ENCODE measurements at regions not wholly inside any gene's neighbourhood (a gene's known extent, or its start where the extent isn't known, plus 50 kb on each side); places are given as distances from the start of the nearest gene placed in this dataset.
"Not testable (repeated sequence)": the region's sequence is repeated elsewhere in the genome, so short reads cannot be mapped to it uniquely, and the experiment has no call there.

GRCh38 chr14:43369710-43370564 is 1137.1 kb downstream of the FSCB start:
- no peak for DNase-seq

GRCh38 chr14:43362586-43362985 is 1144.5 kb downstream of the FSCB start:
- no peak for DNase-seq

DNA sequence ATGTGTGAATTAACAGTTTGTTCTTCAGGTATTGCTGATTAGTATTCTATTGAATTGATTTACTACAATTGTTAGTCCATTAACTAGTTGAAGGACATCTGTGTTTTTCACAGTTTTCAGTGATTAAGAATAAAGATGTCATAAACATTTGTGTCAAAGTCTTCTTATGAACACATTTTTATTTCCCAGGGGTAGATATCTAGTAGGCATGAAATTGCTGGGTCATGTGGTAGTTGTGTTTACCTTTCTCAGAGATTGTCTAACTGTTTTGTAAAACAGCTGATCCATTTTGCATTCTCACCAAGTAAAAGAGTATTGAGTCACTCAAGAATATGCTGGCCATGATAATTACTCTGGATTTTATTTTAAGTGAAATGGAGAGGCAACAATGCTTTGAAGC is 1145.3 kb downstream of the FSCB start:
- DNase-seq, result no peak

- no peak for DNase-seq
Measured at GRCh38 chr14:43360239-43360638, 1146.8 kb downstream of the FSCB start.

- DNase-seq, result no peak
Measured at GRCh38 chr14:43359317-43359716, 1147.8 kb downstream of the FSCB start.

DNA sequence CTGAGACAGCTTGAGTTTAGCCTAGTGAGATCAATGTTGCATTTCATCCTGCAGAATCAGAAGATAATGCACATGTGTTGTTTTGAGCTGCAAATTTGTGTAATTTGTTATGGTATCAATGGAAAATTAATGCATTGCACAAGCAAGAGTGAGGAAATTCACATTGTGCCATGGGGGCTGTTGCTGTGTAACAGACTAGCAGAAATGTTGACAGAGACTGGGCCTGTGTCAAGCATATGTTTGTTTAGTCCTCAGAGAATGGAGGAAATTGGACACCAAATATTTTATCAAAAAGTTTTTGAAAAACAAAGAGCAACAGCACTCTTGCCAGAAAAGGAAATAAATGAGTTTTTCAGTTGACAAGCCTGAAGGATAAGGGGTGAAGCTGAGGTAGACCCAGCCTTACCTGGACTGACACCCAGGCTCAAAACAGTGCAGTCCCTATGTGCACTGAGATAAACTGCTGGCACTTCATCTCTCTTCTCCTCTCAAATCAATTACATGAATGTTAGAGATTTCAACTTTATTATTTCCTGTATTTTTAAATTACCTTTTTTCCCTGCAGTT is 1150.0 kb downstream of the FSCB start:
- DNase-seq, result no peak

DNA sequence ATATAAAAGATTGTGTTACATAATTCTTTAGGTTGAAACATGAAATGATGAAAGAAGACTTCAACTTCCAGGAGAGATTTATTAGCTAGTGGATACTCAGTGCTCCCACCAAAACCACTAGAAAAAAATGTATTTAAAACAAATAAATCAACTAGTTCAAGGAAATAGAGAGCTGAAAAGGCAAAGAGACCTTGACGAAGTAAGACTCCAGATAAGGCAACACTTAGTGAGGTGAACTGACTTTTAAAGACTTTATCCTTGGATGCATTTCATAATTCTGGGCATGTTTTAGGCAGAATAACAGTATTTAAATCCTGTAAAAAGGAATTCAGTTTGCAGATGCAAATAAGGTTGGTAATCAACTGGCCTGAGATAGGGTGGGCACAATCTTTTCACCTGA is 1150.7 kb downstream of the FSCB start:
- DNase-seq, result no peak

GRCh38 chr14:43341921-43342320 is 1165.2 kb downstream of the FSCB start:
- DNase-seq, result no peak

DNA sequence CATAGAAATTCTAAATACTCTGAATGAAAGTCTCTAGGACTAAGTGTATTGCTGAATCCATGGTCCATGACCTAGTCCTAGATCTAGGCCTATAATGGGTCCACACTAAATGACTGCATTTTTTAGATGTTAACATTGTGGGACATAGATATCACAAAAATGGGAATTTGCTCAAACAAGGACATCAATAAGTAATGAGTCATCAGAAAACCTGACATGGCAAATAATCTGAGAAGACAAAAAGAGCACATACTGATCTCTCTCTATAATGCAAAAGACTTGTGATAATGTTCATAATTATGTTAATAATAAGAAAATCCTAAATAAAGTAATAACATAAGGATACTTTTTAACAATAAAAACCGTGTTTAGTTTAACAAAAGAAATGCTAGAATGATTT is 1168.4 kb downstream of the FSCB start:
- no peak for DNase-seq

DNA sequence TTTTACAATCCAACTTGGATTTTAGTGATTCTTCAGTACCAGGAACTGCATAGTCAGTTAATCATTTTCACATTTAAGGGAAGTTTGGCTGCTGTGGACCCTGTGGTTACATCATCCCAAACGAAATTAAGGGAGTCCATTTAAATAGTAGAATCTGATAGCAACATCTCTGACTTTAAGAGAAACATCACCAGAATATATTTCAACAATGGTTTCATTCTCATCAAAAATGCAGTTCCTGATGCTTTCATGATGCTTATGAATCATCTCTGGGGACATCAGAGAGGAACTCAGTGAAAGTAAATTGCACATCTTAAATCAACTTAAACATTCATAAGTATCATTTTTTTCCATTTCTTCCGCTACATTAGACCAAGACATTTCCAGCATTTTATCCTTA is 1170.7 kb downstream of the FSCB start:
- DNase-seq, result no peak

- DNase-seq, result not testable (repeated sequence)
Measured at GRCh38 chr14:43326501-43327407, 1180.3 kb downstream of the FSCB start.

GRCh38 chr14:43316427-43316826 is 1190.7 kb downstream of the FSCB start:
- no peak for DNase-seq

DNA sequence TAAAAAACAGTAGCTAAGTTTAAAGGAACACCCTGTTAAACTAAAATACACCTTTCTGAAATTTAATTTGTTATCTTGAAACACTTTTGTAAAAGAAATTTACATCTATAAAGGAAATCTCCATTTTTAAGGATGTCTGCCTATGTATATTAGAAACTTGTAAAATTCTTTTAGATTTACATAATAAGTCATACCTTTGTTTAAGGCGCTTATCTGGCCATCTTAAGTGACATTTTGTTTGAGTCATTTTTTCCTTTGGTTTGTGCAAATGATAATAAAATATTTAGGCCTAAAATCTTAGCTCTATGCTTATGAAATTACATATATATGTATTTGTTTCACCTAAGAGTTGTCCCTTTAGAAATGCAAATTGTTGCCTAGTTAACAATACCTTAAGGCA is 1193.4 kb downstream of the FSCB start:
- no peak for DNase-seq

DNA sequence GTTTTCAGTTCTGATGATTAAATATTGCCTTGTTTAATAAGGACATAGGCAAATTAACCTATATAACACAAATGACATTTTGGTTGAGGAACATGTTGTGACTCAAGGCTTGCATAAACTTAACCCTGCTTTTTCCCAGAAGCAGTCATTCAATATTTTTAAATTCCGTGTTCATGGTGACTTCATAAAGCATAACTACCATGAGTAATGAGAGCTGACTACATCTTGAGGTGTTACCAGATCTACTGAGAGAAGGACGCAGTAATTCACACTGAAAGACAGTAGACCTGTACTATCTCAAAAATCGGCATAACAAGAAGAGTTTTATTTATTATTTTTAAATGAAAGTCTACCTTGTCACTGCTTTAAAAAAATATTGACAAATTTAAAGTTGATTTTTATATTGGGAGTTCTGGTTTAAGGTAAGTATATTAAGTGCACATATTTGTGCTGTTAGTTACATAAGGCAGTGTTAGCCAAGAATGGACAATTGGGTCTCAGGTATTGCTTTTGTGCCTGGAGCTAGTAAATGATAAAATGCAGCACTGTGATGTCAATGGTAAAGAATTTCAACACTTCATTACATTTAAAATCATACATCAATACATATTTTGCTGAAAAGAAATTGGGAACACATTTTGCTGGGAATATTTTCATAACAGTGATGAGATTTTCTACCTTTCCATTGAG is 1198.5 kb downstream of the FSCB start:
- DNase-seq, result no peak

GRCh38 chr14:43307836-43308235 is 1199.2 kb downstream of the FSCB start:
- no peak for DNase-seq

GRCh38 chr14:43306053-43306452 is 1201.0 kb downstream of the FSCB start:
- no peak for DNase-seq

GRCh38 chr14:43297794-43298193 is 1209.3 kb downstream of the FSCB start:
- no peak for DNase-seq

GRCh38 chr14:43296061-43296460 is 1211.0 kb downstream of the FSCB start:
- DNase-seq, result not testable (repeated sequence)

DNA sequence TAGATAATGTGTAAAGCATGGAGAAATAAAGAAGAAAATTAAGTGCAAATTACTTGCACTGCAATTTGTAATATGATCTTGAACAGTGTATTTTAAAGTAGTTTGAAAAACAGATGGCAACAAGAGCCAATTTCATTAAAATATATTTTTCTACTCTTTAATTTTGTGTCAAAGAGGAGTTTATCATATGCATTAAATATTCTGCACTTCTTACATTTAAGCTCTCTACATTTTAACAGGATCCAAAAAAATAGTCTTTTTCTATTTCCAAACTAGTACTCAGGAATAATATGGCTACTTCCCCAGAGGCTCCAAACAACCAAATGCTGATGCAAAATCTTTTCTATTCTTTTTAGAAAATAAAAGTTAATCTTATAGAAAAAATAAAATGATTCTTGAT is 1221.5 kb downstream of the FSCB start:
- no peak for DNase-seq

- no peak for DNase-seq
Measured at GRCh38 chr14:43260056-43260455, 1247.0 kb downstream of the FSCB start.

DNA sequence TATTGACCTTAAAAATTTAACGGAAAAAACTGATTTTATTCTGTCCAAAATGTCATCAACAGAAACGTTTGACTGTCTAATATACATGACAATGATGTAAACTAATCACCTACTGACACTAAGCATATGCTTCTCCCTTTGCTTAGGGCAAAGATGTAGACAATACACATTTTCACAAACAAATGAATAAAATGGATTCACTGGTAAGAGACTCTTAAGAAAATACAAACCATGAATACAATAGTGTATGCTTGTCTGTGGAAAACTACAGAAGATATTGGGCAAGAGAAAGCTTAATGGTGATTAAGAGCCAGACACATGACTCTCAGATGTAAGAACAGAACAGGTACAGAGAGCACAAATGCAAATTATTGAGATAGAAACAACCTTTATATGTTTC is 1248.7 kb downstream of the FSCB start:
- DNase-seq, result no peak

DNA sequence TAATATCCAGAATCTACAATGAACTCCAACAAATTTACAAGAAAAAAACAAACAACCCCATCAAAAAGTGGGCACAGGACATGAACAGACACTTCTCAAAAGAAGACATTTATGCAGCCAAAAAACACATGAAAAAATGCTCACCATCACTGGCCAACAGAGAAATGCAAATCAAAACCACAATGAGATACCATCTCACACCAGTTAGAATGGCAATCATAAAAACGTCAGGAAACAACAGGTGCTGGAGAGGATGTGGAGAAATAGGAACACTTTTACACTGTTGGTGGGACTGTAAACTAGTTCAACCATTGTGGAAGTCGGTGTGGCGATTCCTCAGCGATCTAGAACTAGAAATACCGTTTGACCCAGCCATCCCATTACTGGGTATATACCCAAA is 1250.1 kb downstream of the FSCB start:
- not testable (repeated sequence) for DNase-seq

DNA sequence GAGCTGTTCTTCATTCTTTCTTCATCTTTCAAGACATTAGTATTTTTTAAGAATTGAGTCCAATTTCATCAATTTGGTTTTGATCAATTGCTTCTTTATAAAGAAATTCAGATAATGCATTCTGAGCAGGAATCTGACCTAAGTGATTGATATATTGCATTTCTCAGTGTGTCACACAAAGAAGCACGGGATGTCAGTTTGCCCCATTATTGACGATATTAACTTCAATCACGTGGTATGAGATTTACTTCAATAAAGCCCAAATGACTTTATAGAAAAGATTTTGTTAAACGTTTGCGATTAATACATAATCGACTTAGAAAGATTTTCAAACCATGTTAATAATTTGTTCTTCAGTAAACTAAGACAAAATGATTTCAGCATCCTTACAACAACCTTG is 1254.2 kb downstream of the FSCB start:
- DNase-seq, result no peak
